ENCODE measurements at regions not wholly inside any gene's neighbourhood (a gene's known extent, or its start where the extent isn't known, plus 50 kb on each side); places are given as distances from the start of the nearest gene placed in this dataset.

DNA sequence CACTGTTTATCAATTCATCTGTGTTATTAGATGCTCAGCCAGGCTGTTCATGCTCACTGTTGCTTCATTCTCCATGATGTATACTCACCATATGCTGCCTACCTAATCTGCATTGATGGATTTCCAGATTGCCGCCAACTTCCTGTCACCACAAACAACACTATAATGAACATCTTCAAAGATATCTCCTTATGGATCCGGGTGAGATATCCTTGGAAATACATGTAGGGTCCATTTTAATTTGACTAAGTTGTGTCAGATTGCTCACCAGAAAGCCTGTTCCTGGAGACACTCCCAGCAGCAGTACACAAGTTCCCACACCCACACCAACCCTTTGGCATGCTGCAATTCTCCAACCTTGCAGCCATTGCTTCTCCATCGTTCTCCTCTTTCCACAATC, 547.5 kb upstream of the TNP1 start:
- ATAC-seq (ENCODE audit: low read depth) (no peak), DNase-seq (no peak)
- Mint-ChIP-seq H3K4me3 (no peak overlapping the region), H3K9me3 (ENCODE audit: insufficient read depth) (no peaks in the 10 kb centered on the region), H3K27me3 (peaks cover 6% of the 10 kb centered on the region), H3K4me1 (no peaks in the 10 kb centered on the region), H3K27ac (no peak overlapping the region)
- Histone ChIP-seq H3K79me2 (ENCODE audit: control insufficient read depth, insufficient read depth, low read length) (no peaks in the 10 kb centered on the region), H3K4me1 (ENCODE audit: control insufficient read depth in 2 of 2, insufficient read depth in 2 of 2, low read length in 2 of 2) (no peaks in the 10 kb centered on the region), H3K4me3 (ENCODE audit: control extremely low read depth in 1 of 5, extremely low read depth in 1 of 5, insufficient read depth in 1 of 5, low read depth in 2 of 5, low read length in 4 of 5) (no peak overlapping the region), H3K27me3 (replicated peaks in 1 of 4; ENCODE audit: control extremely low read depth in 1 of 4, control insufficient read depth in 3 of 4, insufficient read depth in 4 of 4, low read length in 3 of 4) (no peaks in the 10 kb centered on the region), H3K36me3 (replicated peaks in 1 of 2; ENCODE audit: control extremely low read depth in 1 of 2, control insufficient read depth in 1 of 2, extremely low read depth in 1 of 2, insufficient read depth in 2 of 2, low read length in 1 of 2) (no peaks in the 10 kb centered on the region), H3K9me3 (ENCODE audit: control extremely low read depth in 1 of 3, control insufficient read depth in 2 of 3, insufficient read depth in 1 of 3, low read length in 2 of 3) (no peaks in the 10 kb centered on the region), H3K4me2 (replicated peaks; ENCODE audit: low read depth, low read length, poor library complexity, severe bottlenecking) (no peak overlapping the region), H3K27ac (ENCODE audit: low read length in 2 of 2) (no peak overlapping the region), H4K20me1 (ENCODE audit: control insufficient read depth, insufficient read depth, low read length, poor library complexity, severe bottlenecking) (no peaks in the 10 kb centered on the region), H2AFZ (ENCODE audit: insufficient read depth, low read depth, low read length, poor library complexity, severe bottlenecking) (no peak overlapping the region), H3K9ac (ENCODE audit: low read length) (no peak overlapping the region)
- ChIA-PET CTCF (no interaction called here), POLR2A (no interaction called here)
- no peak for TF ChIP-seq EZH2 (IDR thresholded peaks at IDR 0.05; ENCODE audit: borderline replicate concordance, insufficient read depth, low read depth, low read length, poor library complexity, severe bottlenecking)
- TF ChIP-seq, protein P1, sequence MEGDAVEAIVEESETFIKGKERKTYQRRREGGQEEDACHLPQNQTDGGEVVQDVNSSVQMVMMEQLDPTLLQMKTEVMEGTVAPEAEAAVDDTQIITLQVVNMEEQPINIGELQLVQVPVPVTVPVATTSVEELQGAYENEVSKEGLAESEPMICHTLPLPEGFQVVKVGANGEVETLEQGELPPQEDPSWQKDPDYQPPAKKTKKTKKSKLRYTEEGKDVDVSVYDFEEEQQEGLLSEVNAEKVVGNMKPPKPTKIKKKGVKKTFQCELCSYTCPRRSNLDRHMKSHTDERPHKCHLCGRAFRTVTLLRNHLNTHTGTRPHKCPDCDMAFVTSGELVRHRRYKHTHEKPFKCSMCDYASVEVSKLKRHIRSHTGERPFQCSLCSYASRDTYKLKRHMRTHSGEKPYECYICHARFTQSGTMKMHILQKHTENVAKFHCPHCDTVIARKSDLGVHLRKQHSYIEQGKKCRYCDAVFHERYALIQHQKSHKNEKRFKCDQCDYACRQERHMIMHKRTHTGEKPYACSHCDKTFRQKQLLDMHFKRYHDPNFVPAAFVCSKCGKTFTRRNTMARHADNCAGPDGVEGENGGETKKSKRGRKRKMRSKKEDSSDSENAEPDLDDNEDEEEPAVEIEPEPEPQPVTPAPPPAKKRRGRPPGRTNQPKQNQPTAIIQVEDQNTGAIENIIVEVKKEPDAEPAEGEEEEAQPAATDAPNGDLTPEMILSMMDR (IDR thresholded peaks at IDR 0.05) = no peak
- intact Hi-C loops (cut with micrococcal nuclease) = no loop called here
- 86% methylated on average over 2 of the region's 3 CpGs for WGBS (ENCODE audit: insufficient coverage)

DNA sequence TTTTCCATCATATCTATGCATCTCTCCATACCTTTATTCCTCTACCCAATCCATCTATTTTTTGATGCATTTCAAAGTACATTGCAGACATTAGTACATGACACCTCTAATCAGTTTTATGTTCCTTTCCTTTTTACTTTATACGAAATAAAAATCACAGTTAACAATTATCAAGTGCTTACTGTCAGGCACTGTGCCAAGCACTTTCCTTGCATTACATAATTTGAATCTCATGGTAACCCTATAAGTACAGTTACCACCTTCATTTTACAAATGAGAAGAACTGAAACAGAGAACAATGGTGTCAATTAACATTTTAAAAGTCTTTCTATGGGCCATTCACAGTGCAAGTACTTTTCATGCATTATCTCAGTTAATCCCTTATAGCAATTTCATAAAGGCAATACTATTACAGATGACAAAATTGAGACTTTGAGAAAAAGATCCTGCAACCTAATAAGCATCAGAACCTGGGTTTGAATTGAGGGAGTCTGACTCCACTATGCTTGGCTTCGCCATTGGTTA, 544.4 kb upstream of the TNP1 start:
- Histone ChIP-seq H3K4me3 (ENCODE audit: control extremely low read depth in 1 of 5, extremely low read depth in 1 of 5, insufficient read depth in 1 of 5, low read depth in 2 of 5, low read length in 4 of 5) (no peak overlapping the region), H3K27ac (ENCODE audit: low read length in 2 of 2) (no peak overlapping the region), H2AFZ (ENCODE audit: insufficient read depth, low read depth, low read length, poor library complexity, severe bottlenecking) (no peak overlapping the region), H3K4me1 (ENCODE audit: control insufficient read depth in 2 of 2, insufficient read depth in 2 of 2, low read length in 2 of 2) (no peaks in the 10 kb centered on the region), H3K4me2 (replicated peaks; ENCODE audit: low read depth, low read length, poor library complexity, severe bottlenecking) (no peak overlapping the region), H3K9ac (ENCODE audit: low read length) (no peak overlapping the region), H3K79me2 (ENCODE audit: control insufficient read depth, insufficient read depth, low read length) (no peaks in the 10 kb centered on the region), H4K20me1 (ENCODE audit: control insufficient read depth, insufficient read depth, low read length, poor library complexity, severe bottlenecking) (no peaks in the 10 kb centered on the region), H3K36me3 (replicated peaks in 1 of 2; ENCODE audit: control extremely low read depth in 1 of 2, control insufficient read depth in 1 of 2, extremely low read depth in 1 of 2, insufficient read depth in 2 of 2, low read length in 1 of 2) (no peaks in the 10 kb centered on the region), H3K27me3 (replicated peaks in 1 of 4; ENCODE audit: control extremely low read depth in 1 of 4, control insufficient read depth in 3 of 4, insufficient read depth in 4 of 4, low read length in 3 of 4) (no peaks in the 10 kb centered on the region), H3K9me3 (ENCODE audit: control extremely low read depth in 1 of 3, control insufficient read depth in 2 of 3, insufficient read depth in 1 of 3, low read length in 2 of 3) (peaks cover 0 to 3% (median 0%) of the 10 kb centered on the region in 3 donors)
- Mint-ChIP-seq H3K27me3 (no peaks in the 10 kb centered on the region), H3K27ac (no peak overlapping the region), H3K4me1 (no peaks in the 10 kb centered on the region), H3K4me3 (no peak overlapping the region), H3K9me3 (ENCODE audit: insufficient read depth) (no peaks in the 10 kb centered on the region)
- ChIA-PET POLR2A (no interaction called here), CTCF (no interaction called here)
- 65% methylated on average over 2 of the region's 2 CpGs for WGBS (ENCODE audit: insufficient coverage)
- intact Hi-C loops (cut with micrococcal nuclease) = no loop called here
- TF ChIP-seq, protein P1 (IDR thresholded peaks at IDR 0.05) = no peak
- no peak for TF ChIP-seq EZH2 (IDR thresholded peaks at IDR 0.05; ENCODE audit: borderline replicate concordance, insufficient read depth, low read depth, low read length, poor library complexity, severe bottlenecking)
- DNase-seq = no peak
- no peak for ATAC-seq (ENCODE audit: low read depth)
